Stimulated activated naive CD8-positive, alpha-beta T cell treated with anti-CD3 and anti-CD28 coated beads, Interleukin-15, Interleukin-2, amounts not matched to agents 100 U/mL and 50 U/mL, for 24 hours (primary cell): ENCODE measurements at regions not wholly inside any gene's neighbourhood (a gene's known extent, or its start where the extent isn't known, plus 50 kb on each side); places are given as distances from the start of the nearest gene placed in this dataset.

ENCODE experiments used
- ATAC-seq: fragments of 150-1000 bp; cut with Tn5 transposase; one replicate; pipeline ENCODE4 v1.10.0; 2021
- DNase-seq: peaks from one replicate; pipeline ENCODE4 v3.0.0; 2021

DNA sequence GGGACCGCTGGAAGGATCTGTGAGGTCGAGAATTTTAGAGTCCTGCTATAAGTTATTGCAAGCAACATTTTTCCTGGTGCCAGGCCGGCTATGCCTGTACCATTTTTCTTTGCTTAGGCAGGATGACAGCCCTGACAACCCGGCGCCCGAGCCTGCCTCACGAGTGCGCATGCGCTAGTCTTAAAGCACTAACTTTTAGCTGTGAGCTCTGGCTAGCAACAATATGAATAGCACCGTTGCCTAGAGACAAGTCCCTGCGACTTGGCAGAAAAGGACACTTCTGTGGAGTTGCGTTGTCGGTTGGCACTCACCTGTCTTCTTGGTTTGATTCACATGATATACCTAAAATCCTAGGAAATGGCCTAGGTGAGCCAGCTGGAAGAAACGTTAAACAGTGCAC lies 663.4 kb upstream of the TSPY4 start:
- DNase-seq (no peak), ATAC-seq (no peak)

DNA sequence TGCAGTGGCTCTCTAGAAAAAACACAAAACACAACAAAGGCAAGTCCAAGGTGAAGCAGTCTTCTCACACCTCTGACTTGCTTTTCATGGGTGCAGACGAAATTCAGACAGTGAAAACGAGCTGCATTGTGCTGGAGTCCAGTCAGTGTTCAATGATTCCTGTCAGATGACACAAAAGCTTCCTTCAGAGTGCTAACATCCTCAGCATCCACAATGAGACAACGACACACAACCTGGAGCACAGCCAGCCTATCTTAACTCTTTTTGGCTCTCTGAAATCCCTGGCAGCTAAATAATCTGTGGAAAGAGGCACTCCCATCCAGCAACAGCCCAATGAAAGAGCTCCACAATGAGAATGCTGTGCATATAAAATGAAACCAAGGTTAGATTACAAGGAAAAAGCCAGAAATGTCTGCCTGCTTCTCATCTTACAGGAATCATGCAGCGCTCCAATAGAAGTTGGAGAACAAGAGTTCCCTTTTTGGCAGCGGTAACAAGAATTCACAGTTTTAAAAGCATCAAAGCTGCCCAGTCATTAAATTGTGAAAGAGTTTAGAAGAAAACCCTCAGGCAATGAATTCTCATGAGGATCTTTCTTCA lies 659.8 kb upstream of the TSPY4 start:
- no peak for ATAC-seq
- no peak for DNase-seq

DNA sequence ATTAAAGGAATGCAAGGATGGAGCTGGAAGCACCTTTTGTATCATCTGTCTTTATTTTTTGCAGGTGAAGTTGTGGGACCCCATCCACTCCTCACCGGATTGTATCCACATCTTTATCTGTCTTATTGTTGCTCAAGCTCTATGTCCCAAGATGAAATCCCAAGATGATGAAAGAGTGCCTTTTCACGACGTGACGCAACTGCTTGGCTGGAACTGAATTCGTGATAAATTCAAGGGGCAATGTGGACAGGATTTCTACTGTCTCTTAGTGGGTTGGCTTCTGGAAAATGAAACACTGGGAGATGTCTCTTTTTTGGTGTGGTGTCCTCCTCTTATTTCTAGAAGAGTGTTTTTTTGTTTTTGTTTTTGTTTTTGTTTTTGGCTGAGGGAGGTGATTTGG lies 650.1 kb upstream of the TSPY4 start:
- no peak for ATAC-seq

DNA sequence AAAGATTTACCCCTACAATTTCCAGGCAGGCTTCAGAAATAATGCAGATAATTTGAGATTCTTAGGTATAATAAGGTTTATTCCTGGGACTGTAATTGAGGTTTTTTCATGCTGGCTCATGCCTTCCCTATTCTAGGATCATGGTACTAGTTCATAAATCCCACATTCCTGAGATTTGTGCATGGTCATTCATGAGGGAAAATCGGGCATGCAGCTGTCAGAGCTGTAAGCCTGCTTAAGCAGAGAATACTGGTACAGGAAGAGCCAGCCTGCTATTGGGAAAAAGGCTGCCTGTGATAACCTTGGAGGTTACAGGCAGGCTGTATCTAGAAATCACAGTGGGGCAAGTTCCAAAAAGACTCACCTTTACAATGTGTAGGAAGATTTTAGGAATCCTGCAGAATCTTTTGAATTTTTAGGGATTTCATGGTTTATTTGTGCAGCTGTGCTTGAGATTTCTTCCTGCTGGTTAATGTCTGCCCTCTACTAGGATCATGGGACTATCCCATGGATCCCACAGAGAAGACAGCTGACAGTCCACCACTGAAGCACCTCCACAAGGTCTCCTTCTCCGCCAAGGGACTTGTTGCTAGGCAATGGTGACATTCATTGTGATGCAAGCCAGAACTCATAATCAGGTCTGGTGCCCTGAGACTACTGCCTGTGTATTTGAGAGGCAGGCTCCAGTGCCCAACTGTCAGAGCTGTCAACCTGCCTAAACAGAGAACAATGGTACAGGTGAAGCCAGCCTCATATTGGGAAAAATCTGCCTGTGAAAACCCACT lies 646.2 kb upstream of the TSPY4 start:
- ATAC-seq (no peak), DNase-seq (no peak)

More for the DNA sequence above, 650.1 kb upstream of the TSPY4 start:
- no peak for DNase-seq

DNA sequence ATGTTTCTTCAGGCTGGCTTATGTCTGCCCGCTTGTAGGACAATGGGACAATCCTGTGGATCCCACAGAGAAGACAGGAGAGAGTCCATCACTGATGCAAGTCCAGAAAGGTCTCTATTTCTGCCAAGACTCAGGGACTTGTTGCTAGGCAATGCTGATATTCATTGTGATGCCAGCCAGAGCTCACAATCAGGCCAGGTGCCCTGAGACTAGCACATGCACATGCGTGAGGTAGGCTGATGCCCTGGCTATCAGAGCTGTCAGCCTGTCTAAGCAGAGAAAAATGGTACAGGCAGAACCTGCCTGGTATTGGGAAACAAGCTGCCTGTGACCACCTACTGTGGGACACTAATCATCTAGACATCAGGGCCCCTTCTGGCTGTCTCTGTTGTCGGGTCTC lies 638.7 kb upstream of the TSPY4 start:
- ATAC-seq (no peak), DNase-seq (no peak)

DNA sequence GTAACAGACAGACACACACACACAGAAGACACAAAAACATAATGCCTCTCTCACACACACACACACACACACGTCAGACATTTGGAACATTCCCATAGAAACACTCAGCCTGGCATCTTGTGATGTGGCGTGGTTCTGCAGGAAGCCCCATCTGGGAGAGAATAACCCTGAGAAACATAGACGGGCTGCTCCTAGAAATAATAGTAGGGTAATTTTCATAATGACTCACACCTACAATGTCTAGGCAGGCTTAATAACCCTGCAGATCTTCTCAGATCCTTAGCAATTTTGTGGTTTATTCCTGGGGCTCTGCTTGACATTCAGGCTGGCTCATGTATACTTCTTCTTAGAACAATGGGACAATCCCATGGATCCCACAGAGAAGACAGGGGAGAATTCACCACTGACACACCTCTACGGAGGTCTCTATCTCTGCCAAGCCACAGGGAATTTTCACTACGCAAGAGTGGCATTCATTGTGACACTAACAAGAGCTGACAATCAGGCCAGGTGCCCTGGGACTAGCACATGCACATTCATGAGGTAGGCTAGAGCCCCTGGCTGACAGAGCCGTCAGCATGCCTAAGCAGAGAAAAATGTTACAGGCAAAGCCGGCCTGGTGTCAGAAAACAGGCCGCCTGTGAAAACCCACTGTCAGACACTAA lies 631.5 kb upstream of the TSPY4 start:
- ATAC-seq = no peak
- no peak for DNase-seq

DNA sequence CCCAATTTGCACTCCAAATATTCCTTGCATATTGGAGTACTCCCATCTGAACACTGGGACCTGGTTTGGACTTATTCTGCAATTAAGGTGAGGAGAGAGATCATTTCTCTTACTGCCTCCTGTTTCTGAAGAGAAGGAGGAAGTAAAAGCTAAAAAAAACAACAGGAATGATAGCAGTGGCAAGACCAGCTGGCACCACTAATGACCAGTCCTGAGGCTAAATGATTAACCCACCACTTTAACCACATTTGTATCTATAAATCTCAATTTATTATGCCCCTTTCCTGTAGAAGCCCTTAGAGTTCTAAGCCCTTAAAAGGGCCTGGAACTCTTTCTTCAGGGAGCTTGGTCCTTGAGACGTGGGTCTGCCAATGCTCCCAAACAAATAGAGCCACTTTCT lies 625.0 kb upstream of the TSPY4 start:
- no peak for ATAC-seq
- no peak for DNase-seq

DNA sequence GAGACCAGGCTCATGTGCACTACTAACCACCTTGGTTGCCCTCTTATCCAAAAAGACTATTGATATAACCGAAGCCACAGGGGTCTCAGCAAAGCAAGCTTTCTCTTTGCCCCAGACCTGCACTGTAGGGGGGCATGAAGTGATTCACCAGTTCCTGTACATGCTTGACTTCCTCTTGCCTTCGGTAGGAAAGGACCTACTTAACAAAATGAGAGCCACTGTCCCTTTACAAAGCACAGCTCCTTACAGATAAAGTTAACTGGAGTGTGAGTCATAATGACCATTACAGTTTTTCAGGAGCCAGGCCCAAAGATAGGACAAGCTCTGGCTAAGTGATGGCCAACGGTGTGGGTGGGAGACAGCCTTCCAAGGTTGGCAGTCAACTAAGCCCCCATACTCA lies 622.0 kb upstream of the TSPY4 start:
- ATAC-seq = no peak

DNA sequence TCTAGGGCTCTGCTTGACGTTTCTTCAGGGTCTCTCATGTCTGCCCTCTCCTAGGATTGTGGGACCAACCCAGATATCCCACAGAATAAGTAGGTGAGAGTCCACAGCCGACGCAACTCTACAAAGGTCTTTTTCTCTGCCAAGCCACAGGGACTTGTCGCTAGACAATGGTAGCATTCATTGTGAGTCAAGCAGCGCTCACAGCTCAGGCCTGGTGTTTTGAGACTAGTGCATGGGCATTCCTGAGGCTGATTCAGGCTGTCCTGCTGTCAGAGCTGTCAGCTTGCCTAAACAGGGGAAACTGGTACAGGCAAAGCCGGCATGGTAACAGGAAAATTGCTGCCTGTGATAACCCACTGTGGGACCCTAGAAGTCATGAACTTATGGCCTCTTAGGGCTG lies 610.6 kb upstream of the TSPY4 start:
- DNase-seq = no peak
- no peak for ATAC-seq

More for the DNA sequence above, 622.0 kb upstream of the TSPY4 start:
- no peak for DNase-seq

DNA sequence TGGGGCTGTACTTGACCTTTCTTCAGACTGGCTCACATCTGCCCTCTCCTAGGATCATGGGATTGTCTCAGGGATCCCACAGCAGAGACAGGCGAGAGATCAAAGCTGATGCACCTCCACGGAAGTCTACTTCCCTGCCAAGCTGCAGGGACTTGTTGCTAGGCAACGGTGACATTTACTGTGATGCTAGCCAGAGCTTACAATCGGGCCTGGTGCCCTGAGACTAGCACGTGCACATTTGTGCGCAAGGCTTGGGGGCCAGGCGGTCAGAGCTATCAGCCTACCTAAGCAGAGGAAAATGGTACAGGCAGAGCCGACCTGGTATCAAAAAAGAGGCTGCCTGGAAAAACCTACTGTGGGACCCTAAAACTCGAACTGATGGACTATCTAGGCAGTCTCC lies 607.3 kb upstream of the TSPY4 start:
- DNase-seq = no peak
- ATAC-seq = no peak

DNA sequence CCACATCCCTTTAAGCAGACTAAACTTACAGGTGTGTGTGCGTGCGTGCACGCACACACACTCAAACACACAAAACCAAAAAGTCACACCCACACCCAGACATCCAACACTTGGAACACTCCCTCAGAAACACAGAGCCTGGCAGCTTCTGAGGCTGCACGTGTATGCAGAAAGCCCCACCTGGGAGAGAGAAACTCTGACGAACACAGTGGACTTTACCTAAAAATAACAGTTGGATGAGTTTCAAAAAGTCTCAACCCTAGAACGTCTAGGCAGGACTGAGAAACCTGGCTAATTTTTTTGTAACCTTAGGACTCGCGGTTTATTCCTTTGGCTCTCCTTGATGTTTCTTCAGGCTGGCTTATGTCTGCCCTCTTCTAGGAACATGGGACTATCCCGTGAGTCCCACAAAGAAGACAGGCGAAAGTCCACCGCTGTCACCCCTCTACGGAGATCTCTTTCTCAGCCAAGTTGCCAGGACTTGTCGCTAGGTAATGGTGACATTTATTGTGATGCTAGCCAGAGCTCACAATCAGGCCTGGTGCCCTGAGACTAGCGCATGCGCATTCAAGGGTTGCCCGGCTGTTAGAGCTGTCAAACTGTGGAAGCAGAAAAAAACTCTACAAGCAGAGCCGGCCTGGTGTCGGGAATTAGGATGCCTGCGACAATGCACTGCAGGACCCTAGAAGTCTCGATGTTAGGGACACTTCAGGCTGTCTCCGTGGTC lies 595.8 kb upstream of the TSPY4 start:
- ATAC-seq (no peak), DNase-seq (no peak)

DNA sequence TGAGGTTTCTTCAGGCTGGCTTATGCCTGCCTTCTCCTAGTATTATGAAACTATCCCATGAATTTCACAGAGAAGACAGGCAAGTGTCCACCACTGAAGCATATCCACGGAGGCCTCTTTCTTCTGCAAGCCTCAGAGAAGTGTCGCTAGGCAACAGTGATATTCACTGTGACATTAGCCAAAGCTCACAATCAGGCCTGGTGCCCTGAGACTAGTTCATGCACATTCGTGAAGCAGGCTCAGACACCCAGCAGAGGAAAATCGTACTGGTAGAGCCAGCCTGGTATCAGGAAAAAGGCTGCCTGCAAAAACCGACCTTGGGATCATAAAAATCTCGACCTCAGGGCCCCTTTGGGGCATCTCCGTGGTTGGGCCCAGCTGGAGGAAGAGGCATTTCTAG lies 573.1 kb upstream of the TSPY4 start:
- ATAC-seq (no peak), DNase-seq (no peak)

DNA sequence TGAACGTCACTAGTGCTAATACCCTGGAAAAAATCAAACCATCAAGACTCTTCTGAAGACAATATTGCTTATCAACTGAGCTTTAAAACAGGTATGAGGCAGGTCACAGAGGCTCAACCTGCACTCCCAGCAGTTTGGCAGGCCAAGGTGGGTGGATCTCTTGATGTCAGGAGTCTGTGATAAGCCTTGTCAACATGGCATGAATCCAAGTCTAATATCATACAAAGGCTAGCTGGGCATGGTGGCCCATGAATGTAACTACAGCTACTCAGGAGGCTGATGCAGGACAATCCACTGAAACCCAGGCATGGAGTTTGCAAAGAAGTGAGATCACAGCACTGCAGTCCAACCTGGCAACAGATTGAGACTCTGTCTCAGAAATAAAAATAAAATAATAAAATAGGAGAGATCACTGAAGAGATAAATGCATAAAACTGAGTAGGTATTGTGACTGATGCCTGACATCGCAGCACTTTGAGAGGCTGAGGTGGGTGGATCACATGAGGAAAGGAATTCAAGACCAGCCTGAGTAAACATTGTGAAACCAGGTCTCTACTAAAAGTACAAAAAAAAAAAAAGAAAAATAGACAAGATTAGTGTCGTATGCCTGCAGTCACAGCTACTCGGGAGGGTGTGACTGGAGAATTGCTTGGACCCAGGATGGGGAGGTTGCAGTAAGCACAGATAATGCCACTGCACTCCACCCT lies 555.9 kb upstream of the TSPY4 start:
- DNase-seq (no peak), ATAC-seq (no peak)

DNA sequence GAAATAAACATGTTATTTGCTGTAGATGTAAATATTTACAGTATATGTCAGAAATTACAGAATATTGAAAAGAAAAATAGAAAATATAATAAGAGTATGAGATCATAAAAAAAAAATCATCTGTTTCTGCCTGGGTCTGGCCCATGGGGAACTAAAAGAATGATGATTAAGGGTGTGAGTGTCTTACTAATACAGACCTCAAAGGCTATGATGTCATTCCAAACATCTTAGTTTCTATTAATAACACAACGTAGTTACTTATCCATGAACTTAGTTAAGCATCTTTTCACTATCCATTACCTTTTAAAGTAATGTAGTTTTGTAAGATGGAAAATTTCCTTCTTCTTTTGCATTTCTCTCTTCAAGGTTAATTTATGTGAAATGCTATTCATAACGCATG lies 542.7 kb upstream of the TSPY4 start:
- DNase-seq = no peak
- ATAC-seq = no peak

DNA sequence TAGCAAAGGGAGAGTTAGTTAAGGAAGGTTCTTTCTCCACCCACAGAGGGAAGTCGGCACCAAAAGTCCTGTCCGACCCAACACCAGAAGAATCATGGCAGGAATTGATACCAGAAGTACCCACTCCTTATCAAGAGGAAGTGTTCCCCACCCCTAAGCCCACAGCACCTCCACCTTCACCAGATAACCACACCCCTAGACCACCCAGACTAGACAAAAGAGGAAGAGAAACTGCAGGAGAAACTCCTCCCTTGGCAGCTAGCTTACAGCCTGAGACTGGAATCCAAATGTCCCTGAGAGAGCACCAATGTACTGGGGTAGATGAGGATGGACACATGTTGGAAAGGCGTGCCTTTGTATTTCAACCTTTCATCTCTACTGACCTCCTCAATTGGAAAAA lies 532.9 kb upstream of the TSPY4 start:
- DNase-seq (no peak), ATAC-seq (no peak)

DNA sequence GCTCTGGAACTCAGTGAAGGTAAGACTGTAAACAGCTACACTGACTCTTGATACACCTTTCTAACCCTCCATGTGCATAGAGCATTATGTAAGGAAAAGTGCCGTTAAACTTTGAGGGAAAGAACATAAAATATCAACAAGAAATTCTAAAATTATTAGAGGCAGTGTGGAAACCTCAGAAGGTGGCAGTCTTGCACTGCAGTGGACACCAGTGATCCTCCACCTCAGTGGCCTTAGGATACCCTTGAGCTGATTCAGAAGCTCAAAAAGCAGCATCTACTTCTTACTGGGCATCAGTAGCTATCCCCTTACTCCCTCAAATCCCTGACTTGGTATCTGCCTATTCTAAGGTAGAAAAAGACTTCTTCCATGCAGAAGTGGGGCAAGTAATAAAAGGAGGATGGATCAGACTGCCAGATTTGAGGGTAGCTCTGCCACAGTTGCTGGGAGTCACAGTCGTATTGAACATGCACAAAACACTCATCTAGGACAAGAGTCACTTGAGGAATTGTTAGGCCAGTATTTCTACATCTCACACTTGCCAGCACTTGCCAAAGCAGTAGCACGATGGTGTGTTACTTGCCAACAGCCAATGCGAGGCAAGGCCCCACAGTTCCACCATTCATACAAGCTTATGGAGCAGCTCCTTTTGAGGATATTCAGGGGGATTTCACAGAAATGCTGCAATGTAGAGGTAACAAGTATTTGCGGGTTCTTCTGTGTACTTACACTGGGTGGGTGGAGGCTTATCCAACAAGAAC lies 529.4 kb upstream of the TSPY4 start:
- ATAC-seq = no peak

DNA sequence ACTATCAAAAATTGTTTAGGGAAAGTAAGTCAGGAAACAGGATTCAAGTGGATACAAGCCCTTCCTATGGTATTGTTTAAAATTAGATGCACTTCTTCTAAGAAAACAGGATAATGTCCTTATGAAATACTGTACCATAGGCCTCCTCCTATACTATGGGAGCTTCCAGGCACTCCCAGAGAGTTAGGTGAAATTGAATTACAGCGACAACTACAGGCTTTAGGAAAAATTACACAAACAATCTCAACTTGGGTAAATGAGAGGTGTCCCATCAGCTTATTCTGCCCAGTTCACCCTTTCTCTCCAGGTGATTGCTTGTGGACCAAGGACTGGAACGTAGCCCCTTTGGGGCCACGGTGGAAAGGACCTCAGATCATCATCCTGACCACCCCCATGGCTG lies 528.7 kb upstream of the TSPY4 start:
- ATAC-seq = no peak
- no peak for DNase-seq

More for the DNA sequence above, 529.4 kb upstream of the TSPY4 start:
- DNase-seq = no peak

DNA sequence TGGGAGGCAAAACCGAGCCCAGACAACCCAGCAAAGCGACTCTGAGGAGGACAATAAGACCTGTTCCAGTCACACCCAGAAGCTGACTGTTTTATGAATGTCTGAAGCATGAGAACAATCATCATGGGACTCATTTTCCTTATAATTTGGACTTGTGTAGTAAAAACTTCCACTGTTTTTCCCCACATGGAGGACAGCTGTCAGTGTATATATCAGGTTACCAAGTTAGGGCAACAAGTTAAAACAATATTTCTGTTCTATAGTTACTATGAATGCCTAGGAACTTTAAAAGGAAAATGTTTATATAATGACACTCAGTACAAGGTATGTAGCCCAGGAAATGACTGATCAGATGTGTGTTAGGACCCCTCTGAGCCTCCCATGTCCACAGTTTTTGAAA lies 528.2 kb upstream of the TSPY4 start:
- DNase-seq (no peak), ATAC-seq (no peak)

DNA sequence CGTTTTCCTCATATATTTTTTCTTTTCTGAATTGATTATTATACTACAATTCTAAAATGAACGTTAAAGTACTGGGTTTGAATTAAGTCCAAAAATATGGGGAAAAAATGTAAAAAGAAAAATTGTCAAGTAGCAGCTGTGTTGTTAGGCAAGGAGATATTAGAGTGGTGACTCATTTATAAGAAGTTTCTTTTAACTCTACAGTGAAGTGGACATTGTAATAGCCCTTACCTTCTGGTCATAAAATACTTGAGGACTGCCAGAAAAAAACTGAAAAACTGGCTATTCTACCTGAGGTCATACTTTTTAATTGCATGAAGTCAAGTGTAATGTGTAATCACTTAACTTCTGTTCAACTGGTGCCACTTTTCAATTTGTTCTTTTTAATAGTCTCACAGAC lies 523.1 kb upstream of the TSPY4 start:
- ATAC-seq (no peak), DNase-seq (no peak)

DNA sequence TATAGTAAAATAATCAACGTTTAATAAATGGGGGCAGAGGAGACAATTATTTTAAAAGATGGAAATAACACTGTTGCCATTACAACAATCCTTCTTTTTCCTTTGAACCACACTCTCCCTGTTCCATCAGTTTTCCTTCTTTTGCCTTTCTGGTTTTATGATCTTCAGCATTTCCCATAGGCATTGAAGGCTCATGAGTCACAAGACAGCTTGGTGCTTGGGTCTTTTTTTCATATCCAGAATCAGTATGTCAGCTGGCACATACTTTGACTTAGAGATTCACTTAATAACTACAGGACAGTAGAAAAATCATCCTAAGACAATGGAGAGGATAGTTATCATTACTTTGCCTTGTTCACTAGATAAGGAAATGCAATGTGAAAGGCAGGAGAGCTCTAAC lies 521.6 kb upstream of the TSPY4 start:
- no peak for DNase-seq
- no peak for ATAC-seq

DNA sequence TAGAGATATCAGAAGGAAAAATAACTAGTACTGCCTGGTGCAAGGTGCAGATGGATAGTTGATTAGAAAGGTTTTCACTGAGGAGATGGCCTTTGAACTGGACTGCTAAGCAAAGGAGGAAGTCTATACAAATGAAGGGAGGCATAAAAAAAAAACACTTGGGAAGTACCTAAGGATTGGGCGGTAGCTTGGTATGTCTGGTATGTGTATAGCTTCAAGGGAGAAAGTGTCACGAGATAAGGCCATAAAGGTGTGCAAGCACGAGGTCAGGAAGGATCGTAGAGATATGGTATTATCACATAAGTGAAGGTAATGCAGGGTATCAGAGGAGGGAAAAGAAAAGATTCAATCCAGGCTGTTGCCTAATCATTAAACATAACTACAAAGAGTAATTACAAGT lies 517.2 kb upstream of the TSPY4 start:
- no peak for ATAC-seq

DNA sequence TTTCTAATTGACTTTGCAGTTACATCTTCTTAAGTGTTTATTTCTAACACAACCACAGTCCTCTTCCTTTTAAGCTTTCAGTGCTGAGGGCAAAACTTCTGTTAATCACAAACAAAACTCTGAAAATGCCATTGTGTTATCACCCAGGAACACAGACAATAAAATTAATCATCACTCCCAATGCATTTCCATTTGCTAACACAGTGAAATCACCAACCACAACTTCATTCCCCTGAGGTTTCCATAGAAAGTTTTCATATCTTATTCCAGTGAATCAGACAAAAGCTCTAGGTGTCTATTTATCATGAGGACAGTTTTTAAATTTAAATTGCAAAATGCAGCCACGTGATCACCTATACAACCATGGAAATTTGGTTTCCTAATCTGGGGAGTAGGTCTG lies 516.2 kb upstream of the TSPY4 start:
- ATAC-seq (no peak), DNase-seq (no peak)

More for the DNA sequence above, 517.2 kb upstream of the TSPY4 start:
- DNase-seq = no peak
